Skeletal muscle satellite cell (primary cell): ENCODE measurements at regions not wholly inside any gene's neighbourhood (a gene's known extent, or its start where the extent isn't known, plus 50 kb on each side); places are given as distances from the start of the nearest gene placed in this dataset.
"Not testable (repeated sequence)": the region's sequence is repeated elsewhere in the genome, so short reads cannot be mapped to it uniquely, and the experiment has no call there.

ENCODE experiments used
- H3K27me3 ChIP-seq: 2 replicates; pipeline ENCODE4 v1.7.0; 2013; ENCODE audit warnings: low read length; ENCODE audit not compliant: control insufficient read depth, insufficient read depth
- H3K36me3 ChIP-seq: 2 replicates; pipeline ENCODE4 v1.7.0; 2013; ENCODE audit warnings: mild to moderate bottlenecking, control low read depth, low read length; ENCODE audit not compliant: insufficient read depth
- H3K4me1 ChIP-seq: 2 replicates; pipeline ENCODE4 v1.7.0; 2013; ENCODE audit warnings: low read length; ENCODE audit not compliant: control insufficient read depth, insufficient read depth
- H3K4me2 ChIP-seq: 2 replicates; pipeline ENCODE4 v1.7.0; 2013; ENCODE audit warnings: mild to moderate bottlenecking, low read length
- H3K4me3 ChIP-seq: 2 replicates; pipeline ENCODE4 v1.7.0; 2013; ENCODE audit warnings: low read length
- H3K9ac ChIP-seq: 2 replicates; pipeline ENCODE4 v1.7.0; 2013; ENCODE audit warnings: mild to moderate bottlenecking, low read depth, low read length, moderate library complexity
- H3K9me3 ChIP-seq: replicated peaks from 2 replicates; pipeline ENCODE4 v1.7.0; 2013; ENCODE audit warnings: mild to moderate bottlenecking, control low read depth, low read length

DNA sequence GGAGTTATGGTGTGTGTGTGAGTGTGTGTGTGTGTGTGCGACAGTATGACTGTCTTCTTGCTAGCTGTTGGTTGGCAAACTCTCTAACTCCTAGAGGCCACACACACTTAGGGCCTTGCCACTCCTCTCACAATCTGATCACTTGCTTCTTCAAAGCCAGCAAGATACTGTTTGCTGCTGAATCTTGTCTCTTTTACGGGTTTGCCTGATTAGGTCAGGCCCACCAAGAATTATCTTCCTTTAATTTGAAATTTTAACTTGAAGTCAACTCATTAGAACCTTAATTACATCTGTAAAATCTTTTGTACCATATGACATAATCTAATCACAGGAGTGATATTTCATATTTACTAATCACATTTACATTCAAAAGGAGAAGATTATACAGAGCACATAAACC lies 359.2 kb upstream of the SGCG start:
- H3K36me3 ChIP-seq, result no peaks in the 10 kb centered on the region
- no peak overlapping the region for H3K9ac ChIP-seq
- H3K4me2 ChIP-seq, result no peak overlapping the region
- H3K27me3 ChIP-seq, result no peaks in the 10 kb centered on the region
- no peaks in the 10 kb centered on the region for H3K4me1 ChIP-seq
- H3K9me3 ChIP-seq, result no peaks in the 10 kb centered on the region
- H3K4me3 ChIP-seq, result no peak overlapping the region

- Histone ChIP-seq H3K4me3 (no peak overlapping the region), H3K4me2 (no peak overlapping the region), H3K9ac (no peak overlapping the region), H3K4me1 (no peaks in the 10 kb centered on the region), H3K36me3 (no peaks in the 10 kb centered on the region), H3K9me3 (no peaks in the 10 kb centered on the region), H3K27me3 (no peaks in the 10 kb centered on the region)
Observed at GRCh38 chr13:22825186-22825585, 355.6 kb upstream of the SGCG start.

GRCh38 chr13:22828081-22828480 lies 352.7 kb upstream of the SGCG start:
- H3K4me2 ChIP-seq, result no peak overlapping the region

DNA sequence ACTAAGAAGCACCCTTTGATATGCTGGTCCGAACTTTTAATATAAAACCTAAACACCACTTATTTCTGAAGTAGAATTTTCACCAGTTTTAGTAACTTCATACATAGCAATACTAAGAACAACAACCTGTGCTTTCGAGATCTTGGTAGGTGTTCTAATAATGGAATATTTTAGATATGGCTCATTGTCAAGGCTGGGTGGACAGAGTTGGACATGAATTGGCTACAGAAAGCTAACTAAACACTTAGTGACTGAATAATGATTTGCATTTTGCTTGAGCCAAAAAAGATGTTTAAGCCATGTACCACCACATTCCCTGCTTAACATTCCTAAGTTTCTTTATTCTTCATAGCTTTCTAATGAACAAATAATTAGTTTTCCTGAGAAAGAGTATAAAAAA lies 344.3 kb upstream of the SGCG start:
- Histone ChIP-seq H3K36me3 (no peaks in the 10 kb centered on the region), H3K27me3 (no peaks in the 10 kb centered on the region), H3K4me1 (no peaks in the 10 kb centered on the region), H3K9me3 (no peaks in the 10 kb centered on the region), H3K4me3 (no peak overlapping the region), H3K4me2 (no peak overlapping the region), H3K9ac (no peak overlapping the region)

More at GRCh38 chr13:22828081-22828480, 352.7 kb upstream of the SGCG start:
- Histone ChIP-seq H3K9me3 (no peaks in the 10 kb centered on the region), H3K4me1 (no peaks in the 10 kb centered on the region), H3K4me3 (no peak overlapping the region), H3K9ac (no peak overlapping the region), H3K27me3 (no peaks in the 10 kb centered on the region), H3K36me3 (no peaks in the 10 kb centered on the region)

GRCh38 chr13:22837980-22838647 lies 342.7 kb upstream of the SGCG start:
- Histone ChIP-seq H3K4me2 (peak overlapping the region; percentile 76), H3K9me3 (no peaks in the 10 kb centered on the region), H3K36me3 (no peaks in the 10 kb centered on the region), H3K9ac (peak overlapping the region; percentile 37), H3K4me1 (no peaks in the 10 kb centered on the region), H3K27me3 (no peaks in the 10 kb centered on the region), H3K4me3 (peak overlapping the region; percentile 63)

DNA sequence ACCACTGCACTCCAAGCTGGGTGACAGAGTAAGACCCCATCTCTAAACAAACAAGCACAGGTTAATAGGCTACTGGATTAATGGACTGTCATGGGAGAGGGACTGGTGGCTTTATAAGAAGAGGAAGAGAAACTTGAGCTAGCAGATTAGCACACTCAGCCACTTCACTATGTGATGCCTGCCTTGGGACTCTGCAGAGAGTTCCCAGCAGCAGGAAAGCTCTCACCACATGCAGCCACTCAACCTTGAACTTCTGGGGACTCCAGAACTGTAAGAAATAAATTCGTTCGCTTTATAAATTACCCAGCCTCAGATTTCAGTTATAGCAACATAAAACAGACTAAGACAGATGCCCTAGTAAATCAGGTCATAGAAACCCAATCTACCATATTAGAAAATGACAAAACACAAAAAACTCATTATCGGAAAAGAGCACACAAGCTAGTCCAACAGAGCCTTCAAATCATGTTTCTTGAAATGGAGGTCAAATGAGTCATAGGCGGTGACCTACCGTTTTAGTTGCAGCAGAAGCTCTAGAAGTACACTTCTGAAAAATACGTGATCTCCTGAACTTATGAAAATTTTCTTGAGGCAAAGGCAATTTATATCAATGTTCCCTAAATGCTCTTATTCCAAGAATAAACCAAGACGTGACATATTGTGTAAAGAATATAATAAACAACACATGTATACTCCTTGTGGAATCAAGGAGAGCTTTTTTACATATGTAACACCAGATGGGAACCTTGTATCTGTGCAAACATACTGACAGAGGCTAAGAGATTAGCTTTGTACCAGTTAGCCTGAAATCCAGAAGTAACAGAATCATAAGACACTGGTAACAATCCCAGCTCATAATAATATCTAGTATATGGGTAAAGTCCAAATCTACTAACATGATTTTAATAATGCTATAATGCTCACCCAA lies 340.9 kb upstream of the SGCG start:
- H3K27me3 ChIP-seq, result no peaks in the 10 kb centered on the region
- no peak overlapping the region for H3K4me3 ChIP-seq
- no peak overlapping the region for H3K9ac ChIP-seq
- no peaks in the 10 kb centered on the region for H3K36me3 ChIP-seq
- H3K9me3 ChIP-seq, result no peaks in the 10 kb centered on the region
- H3K4me2 ChIP-seq, result no peak overlapping the region
- H3K4me1 ChIP-seq, result no peaks in the 10 kb centered on the region

- no peaks in the 10 kb centered on the region for H3K4me1 ChIP-seq
- no peaks in the 10 kb centered on the region for H3K27me3 ChIP-seq
- H3K4me2 ChIP-seq, result no peak overlapping the region
- no peaks in the 10 kb centered on the region for H3K36me3 ChIP-seq
- no peak overlapping the region for H3K4me3 ChIP-seq
- no peak overlapping the region for H3K9ac ChIP-seq
- no peaks in the 10 kb centered on the region for H3K9me3 ChIP-seq
Observed at GRCh38 chr13:22846551-22846950, 334.2 kb upstream of the SGCG start.

- no peaks in the 10 kb centered on the region for H3K9me3 ChIP-seq
Observed at GRCh38 chr13:22848539-22849052, 332.2 kb upstream of the SGCG start.

DNA sequence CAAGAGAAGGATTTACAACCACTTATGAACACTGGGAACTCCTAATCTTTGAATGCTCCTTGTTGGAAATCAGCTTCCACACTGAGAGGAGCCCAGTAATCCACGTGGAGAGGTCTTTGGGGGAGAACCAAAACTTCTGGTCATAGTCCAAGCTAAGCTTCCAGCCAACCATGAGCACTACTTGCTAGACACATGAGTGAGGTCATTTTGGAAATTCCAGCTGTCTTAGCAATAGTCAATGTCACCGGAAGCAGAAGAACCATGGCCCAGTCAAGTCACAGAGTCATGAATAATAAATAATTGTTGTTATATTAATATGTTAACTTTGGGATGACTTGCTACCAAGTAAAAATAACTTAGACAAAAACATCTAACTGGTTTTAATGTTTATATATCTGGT lies 324.9 kb upstream of the SGCG start:
- Histone ChIP-seq H3K4me3 (no peak overlapping the region), H3K36me3 (no peaks in the 10 kb centered on the region), H3K4me2 (no peak overlapping the region), H3K9me3 (no peaks in the 10 kb centered on the region), H3K27me3 (no peaks in the 10 kb centered on the region), H3K9ac (no peak overlapping the region), H3K4me1 (no peaks in the 10 kb centered on the region)

More at GRCh38 chr13:22848539-22849052, 332.2 kb upstream of the SGCG start:
- H3K36me3 ChIP-seq, result no peaks in the 10 kb centered on the region
- no peaks in the 10 kb centered on the region for H3K27me3 ChIP-seq
- H3K4me3 ChIP-seq, result no peak overlapping the region
- no peak overlapping the region for H3K9ac ChIP-seq
- H3K4me2 ChIP-seq, result no peak overlapping the region
- H3K4me1 ChIP-seq, result no peaks in the 10 kb centered on the region

DNA sequence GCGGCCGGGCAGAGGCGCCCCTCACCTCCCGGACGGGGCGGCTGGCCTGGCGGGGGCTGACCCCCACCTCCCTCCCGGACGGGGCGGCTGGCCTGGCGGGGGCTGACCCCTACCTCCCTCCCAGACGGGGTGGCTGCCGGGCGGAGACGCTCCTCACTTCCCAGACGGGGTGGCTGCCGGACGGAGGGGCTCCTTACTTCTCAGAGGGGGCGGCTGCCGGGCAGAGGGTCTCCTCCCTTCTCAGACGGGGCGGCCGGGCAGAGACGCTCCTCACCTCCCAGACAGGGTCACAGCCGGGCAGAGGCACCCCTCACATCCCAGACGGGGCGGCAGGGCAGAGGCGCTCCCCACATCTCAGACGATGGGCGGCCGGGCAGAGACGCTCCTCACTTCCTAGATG lies 321.8 kb upstream of the SGCG start:
- H3K4me3 ChIP-seq, H3K4me1 ChIP-seq, H3K9ac ChIP-seq: not testable (repeated sequence)

DNA sequence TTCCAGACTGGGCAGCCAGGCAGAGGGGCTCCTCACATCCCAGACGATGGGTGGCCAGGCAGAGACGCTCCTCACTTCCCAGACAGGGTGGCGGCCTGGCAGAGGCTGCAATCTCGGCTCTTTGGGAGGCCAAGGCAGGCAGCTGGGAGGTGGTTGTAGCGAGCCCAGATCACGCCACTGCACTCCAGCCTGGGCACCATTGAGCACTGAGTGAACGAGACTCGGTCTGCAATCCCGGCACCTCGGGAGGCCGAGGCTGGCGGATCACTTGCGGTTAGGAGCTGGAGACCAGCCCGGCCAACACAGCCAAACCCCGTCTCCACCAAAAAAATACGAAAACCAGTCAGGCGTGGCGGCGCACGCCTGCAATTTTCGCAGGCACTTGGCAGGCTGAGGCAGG lies 321.4 kb upstream of the SGCG start:
- H3K9ac ChIP-seq, H3K4me2 ChIP-seq, H3K36me3 ChIP-seq, H3K4me3 ChIP-seq, H3K9me3 ChIP-seq, H3K27me3 ChIP-seq, H3K4me1 ChIP-seq: not testable (repeated sequence)

More for the DNA sequence above, 321.8 kb upstream of the SGCG start:
- H3K27me3 ChIP-seq, H3K36me3 ChIP-seq, H3K9me3 ChIP-seq, H3K4me2 ChIP-seq: not testable (repeated sequence)
